ENCODE measurements at regions not wholly inside any gene's neighbourhood (a gene's known extent, or its start where the extent isn't known, plus 50 kb on each side); places are given as distances from the start of the nearest gene placed in this dataset.

DNA sequence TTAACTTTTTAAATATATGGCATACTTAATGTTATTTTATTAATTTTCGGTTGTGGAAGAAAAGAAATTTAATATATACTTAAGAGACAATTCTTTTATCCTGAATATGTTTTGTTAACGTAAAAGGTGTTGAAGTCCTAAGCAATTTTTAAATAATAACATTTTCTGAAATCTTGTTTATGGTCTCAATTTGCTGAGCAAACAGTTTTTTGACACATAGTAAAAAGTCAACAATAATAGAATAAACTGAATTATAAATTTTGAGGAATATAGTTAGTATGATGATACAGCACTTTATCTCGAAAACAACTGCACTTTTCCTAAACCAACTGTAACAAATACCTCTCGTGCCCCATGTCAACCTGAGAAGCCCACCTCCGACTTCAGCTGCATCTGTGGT lies 229.8 kb upstream of the TARS1 start:
- H3K27ac ChIP-seq, result no peak overlapping the region
- no peaks in the 10 kb centered on the region for H3K36me3 ChIP-seq
- no peaks in the 10 kb centered on the region for H3K27me3 ChIP-seq
- H3K4me3 ChIP-seq, result no peak overlapping the region
- H3K9me3 ChIP-seq, result peaks cover 0 to 3% (median 0%) of the 10 kb centered on the region in 4 donors
- no peak for DNase-seq
- peaks cover 0 to 9% (median 1%) of the 10 kb centered on the region in 4 donors for H3K4me1 ChIP-seq
- intact Hi-C loops (cut with DNase I), result no loop called here
- WGBS, 2 donors, result 88 to 90% methylated on average over 5 of the region's 5 CpGs
- TF ChIP-seq, protein P1, sequence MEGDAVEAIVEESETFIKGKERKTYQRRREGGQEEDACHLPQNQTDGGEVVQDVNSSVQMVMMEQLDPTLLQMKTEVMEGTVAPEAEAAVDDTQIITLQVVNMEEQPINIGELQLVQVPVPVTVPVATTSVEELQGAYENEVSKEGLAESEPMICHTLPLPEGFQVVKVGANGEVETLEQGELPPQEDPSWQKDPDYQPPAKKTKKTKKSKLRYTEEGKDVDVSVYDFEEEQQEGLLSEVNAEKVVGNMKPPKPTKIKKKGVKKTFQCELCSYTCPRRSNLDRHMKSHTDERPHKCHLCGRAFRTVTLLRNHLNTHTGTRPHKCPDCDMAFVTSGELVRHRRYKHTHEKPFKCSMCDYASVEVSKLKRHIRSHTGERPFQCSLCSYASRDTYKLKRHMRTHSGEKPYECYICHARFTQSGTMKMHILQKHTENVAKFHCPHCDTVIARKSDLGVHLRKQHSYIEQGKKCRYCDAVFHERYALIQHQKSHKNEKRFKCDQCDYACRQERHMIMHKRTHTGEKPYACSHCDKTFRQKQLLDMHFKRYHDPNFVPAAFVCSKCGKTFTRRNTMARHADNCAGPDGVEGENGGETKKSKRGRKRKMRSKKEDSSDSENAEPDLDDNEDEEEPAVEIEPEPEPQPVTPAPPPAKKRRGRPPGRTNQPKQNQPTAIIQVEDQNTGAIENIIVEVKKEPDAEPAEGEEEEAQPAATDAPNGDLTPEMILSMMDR (IDR thresholded peaks at IDR 0.05), result no peak
- no peak for TF ChIP-seq POLR2A (IDR thresholded peaks at IDR 0.05)
- no peak for TF ChIP-seq POLR2AphosphoS5 (IDR thresholded peaks at IDR 0.05)
- TF ChIP-seq EP300 (IDR thresholded peaks at IDR 0.05), result no peak

DNA sequence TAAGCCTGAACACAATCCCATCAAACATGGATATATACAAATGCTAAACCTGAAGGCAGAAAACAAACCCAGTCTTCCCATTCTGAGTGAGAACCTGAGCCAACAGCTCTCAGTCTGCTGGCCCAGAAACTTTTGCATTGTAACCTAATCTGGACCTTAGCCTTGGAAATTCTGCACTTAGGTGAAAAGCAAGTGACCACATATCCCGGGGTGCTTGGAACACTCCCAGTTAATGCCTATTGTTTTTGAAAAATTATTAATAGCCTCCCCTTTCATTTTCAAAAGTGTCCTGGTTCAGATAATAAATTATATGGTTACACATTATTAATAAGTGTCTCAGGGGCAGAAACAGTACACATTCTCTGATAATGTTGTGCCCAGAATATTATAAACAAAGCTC lies 228.3 kb upstream of the TARS1 start:
- Histone ChIP-seq H3K36me3 (no peaks in the 10 kb centered on the region), H3K27ac (no peak overlapping the region), H3K9me3 (peaks cover 0 to 3% (median 0%) of the 10 kb centered on the region in 4 donors), H3K27me3 (no peaks in the 10 kb centered on the region), H3K4me3 (no peak overlapping the region), H3K4me1 (peaks cover 0 to 7% (median 0%) of the 10 kb centered on the region in 4 donors)
- no peak for DNase-seq
- TF ChIP-seq POLR2A (IDR thresholded peaks at IDR 0.05) (no peak), EP300 (IDR thresholded peaks at IDR 0.05) (no peak), POLR2AphosphoS5 (IDR thresholded peaks at IDR 0.05) (no peak)
- TF ChIP-seq, protein P1 (IDR thresholded peaks at IDR 0.05), result no peak
- 35 to 49% methylated on average over 1 of the region's 1 CpG for WGBS, 2 donors
- intact Hi-C loops (cut with DNase I), result no loop called here

DNA sequence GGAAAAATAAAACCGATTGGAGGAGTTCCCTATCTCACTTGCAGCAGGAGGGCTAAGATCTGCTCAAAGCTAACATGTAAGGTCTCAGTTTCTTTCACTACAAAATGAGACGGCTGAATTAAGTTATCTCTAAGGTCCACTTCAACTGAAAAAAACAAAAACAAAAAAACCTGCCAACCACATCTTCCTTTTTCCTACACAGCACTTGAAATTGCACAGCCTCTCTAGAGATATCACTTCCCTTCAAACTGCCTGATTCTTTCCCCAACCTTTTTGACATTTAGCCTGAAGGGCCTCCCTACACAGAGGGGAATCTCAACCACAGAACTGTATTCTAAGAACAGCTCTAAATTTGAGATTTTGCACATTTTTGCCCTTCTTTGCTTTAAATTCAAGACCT lies 227.9 kb upstream of the TARS1 start:
- no peak for DNase-seq
- Histone ChIP-seq H3K4me3 (no peak overlapping the region), H3K4me1 (peaks cover 0 to 7% (median 0%) of the 10 kb centered on the region in 4 donors), H3K36me3 (no peaks in the 10 kb centered on the region), H3K9me3 (no peaks in the 10 kb centered on the region), H3K27ac (no peak overlapping the region), H3K27me3 (no peaks in the 10 kb centered on the region)
- WGBS, 2 donors, result 36 to 69% methylated on average over 2 of the region's 2 CpGs
- intact Hi-C loops (cut with DNase I), result no loop called here
- no peak for TF ChIP-seq EP300 (IDR thresholded peaks at IDR 0.05)
- TF ChIP-seq POLR2AphosphoS5 (IDR thresholded peaks at IDR 0.05), result no peak
- TF ChIP-seq POLR2A (IDR thresholded peaks at IDR 0.05), result no peak
- TF ChIP-seq, protein P1 (IDR thresholded peaks at IDR 0.05), result no peak

DNA sequence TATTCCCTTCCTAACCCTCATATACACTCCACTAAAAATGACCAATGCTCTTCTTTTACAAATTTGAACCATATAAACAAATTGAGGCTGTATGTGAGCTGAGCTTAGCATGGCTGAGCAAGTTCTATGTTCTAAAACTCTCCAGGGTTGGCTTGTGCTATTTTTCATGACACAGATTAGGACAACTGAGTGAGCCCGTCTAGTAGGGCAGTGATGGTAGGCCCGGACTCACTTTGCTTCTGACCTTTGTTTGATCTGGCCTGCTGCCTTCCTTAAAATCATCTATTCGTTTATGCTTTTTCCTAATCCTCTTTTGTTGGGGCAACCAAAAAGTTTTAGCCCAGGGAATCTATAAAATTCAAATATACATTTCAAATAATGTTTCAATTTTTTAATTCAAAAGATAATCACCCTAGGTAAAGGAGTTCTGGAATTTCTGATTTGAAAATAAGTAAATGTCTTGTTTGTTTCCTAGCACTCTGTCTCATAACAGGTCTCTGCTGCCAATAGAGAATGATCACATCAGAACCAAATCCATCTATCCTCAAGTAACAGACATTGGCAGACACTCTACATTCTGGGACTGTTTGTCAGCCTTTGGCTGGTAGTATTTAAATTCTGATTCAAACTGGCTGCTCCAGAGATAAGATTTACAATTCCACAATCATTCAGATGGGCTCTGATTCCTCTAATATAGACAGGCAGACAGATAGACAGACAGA lies 217.0 kb upstream of the TARS1 start:
- 65 to 69% methylated on average over 3 of the region's 3 CpGs for WGBS, 2 donors
- intact Hi-C loops (cut with DNase I), result no loop called here

More for the DNA sequence above, 217.0 kb upstream of the TARS1 start:
- TF ChIP-seq, protein P1 (IDR thresholded peaks at IDR 0.05), result no peak
- no peak for TF ChIP-seq POLR2A (IDR thresholded peaks at IDR 0.05)
- Histone ChIP-seq H3K9me3 (peaks cover 0 to 3% (median 0%) of the 10 kb centered on the region in 4 donors), H3K27me3 (no peaks in the 10 kb centered on the region), H3K4me3 (no peak overlapping the region), H3K27ac (no peak overlapping the region), H3K4me1 (peaks cover 0 to 28% (median 22%) of the 10 kb centered on the region in 4 donors), H3K36me3 (no peaks in the 10 kb centered on the region)
- no peak for DNase-seq
